CD4-positive, alpha-beta T cell treated with Interferon alpha-2 for 1 hour (primary cell): ENCODE measurements at regions not wholly inside any gene's neighbourhood (a gene's known extent, or its start where the extent isn't known, plus 50 kb on each side); places are given as distances from the start of the nearest gene placed in this dataset.
"Not testable (repeated sequence)": the region's sequence is repeated elsewhere in the genome, so short reads cannot be mapped to it uniquely, and the experiment has no call there.

ENCODE experiments used
- DNase-seq, 2 donors: peaks; one replicate each; pipeline ENCODE4 v3.0.0-alpha.2; 2020 to 2022

DNA sequence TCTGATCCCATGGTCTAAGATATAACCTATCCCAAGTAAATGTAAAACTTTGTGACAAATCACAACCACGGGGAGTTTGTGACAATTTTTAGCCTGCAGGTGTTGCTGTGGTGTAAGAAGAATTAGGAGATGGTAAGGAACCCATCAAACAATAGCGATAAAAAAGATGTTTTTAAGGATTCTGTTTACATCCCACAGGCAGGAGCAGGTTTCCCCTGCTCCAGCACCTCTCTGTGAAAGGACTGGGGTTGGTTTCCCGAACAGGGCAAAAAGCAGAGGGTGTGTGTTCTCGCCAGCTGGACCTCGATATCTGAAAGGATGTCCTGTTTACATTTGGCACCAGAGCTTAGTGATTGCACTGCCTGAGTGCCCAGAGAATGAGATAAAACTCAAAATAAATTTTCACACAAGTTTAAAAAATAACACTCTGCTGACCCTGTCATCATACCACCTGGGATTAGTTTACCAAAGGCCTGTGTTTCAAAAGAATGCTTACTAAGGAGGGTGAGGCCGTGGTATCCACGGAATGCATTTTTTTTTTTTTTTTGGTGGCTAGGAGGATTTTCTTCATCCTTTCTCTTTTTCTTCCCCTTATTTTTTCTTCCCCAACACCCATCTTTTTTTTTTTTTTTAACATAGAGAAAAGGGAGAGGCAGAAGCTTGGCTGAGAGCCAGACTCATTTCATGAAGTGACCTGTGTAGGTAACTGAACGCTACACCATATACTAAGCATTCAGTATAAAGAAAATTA, 151.8 kb upstream of the DPH6 start:
- DNase-seq: no peak

DNA sequence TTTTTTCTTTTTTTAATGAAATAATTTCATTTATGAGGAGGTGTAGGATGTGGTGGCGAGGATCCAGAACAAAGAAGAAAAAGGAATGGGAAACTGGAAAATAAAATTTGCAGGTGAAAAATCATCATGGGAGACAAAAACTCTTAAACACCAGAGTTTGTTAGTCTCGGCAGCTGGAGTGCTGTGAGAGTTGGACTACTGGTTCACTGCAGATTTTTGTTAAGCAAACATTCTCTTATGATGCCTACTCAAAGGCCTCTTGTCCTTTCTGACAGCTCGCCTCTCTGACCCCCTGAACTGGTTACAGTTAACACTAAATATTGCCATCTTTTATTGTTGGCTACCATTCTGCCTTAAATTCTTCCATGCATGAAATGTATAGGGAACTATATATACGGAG, 152.4 kb upstream of the DPH6 start:
- DNase-seq: no peak

DNA sequence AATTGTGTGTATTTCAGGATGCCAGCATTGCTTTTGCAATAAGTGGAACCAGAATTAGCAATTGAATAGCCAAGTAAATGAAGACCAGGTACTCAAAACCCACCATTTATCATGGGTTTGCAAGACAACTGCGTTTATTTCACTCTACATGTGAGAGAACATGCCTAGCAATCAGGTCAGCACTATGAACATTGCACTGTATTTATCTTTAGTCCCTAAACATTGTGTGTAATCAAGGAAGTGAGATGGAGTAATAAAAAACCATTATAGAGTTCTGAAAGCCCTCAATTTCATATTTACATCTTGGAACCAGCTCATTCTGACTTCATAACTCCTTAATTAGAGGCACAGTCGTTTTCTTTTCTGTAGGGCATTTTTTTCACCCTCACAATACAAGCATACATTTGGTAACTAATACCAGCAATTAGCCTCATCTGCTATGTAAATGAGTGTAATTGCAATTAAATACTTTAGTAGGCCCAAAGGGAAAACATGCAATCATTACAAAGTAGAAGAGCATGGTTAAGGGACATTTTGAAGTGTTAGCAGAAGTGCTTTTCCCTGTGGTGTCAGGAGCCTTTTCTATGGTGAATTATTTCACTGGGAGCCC, 153.1 kb upstream of the DPH6 start:
- no peak for DNase-seq

DNA sequence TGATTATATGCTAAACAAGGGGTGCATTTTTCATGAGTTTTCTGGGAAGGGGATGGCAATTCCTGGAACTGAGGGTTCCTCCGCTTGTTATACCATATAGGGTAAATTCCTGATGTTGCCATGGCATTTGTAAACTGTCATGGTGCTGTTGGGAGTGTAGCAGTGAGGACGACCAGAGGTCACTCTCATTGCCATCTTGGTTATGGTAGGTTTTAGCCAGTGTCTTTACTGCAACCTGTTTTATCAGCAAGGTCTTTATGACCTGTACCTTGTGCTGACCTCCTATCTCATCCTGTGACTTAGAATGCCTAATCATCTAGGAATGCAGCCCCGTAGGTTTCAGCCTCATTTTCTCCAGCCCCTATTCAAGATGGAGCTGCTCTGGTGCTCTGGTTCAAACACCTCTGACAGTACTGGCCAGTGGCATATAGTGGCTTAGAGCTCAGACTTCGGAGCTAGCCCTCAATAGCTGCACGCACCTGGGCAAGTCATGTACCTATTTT, 154.2 kb upstream of the DPH6 start:
- not testable (repeated sequence) for DNase-seq

DNA sequence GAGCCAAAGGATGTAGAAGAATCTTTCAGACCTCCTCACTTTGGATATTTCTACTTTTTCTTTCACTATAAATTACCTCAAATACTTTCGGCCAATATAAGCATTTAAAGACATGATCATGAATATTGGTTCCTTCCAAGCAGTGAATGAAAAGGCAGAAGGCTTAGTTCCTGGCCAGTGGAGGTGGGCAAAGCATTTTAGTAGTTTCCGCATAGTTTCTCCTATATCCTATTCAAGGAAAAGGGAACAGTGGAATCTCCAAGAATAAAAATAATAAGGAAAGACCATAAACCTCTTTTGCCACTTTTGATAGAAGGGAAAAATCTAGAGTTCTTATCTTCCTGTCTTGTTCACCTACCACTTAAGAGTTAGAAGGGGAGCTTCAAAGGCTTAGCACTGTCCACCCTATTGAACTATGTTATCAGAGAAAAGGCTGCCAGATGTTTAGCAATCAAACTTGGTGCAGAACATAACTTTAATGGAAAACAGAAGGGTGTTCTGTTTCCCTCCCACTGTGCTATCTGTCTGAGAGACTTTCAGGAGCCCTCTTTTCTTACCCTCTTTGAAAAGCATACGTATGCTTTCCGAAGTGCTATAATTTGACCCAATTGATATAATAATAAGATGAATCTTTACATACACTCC, 155.6 kb upstream of the DPH6 start:
- no peak for DNase-seq

DNA sequence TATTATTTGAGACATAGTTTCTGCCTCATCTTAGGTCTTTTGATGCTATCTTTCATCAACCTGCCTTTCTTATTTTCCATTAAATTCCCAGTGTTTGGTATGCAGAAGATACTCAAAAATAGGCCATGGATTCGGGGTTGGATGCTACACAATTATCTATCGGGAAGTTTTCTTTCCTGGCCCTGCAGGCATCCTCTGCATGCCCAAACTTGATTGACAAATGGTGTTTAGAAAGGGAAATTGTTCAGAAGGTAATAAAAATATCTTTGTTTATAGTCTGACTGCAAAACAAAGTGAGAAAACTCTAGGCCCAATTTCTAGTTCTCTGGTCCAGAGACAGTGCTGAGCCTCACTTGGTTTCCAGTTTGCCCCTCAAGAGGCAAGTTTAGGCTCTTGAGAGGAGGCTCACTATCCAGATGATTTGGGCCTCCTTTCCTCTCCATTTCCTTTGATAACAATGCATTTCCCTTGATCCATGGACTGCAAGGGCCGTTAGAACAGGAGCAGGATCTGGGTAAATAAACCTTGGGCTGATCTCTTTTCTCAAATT, 157.1 kb upstream of the DPH6 start:
- no peak for DNase-seq

DNA sequence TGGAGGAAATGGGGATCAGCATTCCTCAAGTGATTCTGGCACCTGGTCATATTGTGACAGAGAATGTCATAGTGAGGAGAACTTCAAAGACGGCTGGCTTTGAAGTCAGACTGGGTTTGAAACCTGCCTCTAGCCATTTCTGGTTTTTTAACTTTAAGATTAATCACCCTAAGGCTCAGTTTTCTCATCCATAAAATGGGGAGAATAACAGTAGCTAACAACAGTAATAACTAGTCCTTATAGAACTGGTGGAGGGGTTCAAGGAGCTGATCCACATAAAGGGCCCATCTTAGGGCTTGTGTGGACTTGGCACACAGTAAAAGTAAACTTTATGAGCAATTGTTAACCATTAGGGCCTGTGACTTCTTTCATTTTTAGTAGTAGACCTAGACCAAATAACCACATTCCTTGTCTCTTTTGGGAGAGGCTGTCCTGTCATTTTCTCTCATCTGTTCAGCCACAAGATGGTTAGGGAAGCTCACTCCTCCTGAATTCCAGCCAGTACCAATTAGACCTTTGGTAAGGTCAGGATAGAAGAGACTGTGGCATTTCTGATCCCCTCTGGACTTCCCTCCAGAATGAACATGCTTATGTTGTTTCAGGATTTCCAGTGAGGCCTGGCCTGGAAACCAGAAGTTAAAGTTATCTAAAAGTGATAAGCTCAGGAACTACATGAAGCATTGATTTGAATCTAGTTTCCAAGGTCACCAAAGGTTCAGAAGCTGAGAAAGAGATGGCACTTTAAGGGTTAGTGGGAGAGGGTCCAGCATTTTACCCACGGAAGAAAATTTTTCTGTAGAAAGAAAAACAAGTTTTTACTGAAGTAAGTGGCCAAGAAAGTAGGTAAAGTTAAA, 159.3 kb upstream of the DPH6 start:
- DNase-seq: no peak

DNA sequence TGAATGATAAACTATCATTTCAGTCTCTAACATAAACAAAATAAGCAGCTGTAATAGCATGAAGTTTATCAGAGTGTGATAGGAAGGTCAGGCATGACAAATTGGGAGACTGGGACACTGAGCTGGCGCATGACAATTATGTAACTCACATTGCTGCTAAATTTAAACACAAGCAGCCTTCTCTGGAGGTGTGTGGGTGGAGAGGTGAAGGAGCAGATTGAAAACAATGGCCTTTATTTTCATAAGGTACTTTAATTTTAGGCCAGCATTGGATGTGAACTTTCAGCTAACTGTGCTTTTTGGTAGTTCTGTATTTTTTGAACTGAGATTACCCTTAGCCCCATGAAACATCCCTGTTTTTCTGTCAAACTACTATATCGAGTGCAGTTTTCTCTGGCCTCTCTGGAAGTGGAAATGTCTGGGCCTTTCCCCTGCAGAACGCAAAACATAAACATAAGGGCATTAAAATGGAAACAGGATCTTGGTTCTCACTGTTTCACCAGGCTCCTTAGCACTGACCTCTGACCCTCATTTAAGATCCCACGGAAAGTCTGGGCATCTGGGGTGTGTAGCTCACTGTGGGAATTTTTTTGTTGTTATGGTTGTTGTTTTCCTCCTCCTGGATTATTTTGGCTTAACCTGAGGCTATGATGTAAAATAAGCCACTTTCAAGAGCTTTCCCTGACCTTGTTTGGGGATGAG, 160.1 kb upstream of the DPH6 start:
- no peak for DNase-seq

DNA sequence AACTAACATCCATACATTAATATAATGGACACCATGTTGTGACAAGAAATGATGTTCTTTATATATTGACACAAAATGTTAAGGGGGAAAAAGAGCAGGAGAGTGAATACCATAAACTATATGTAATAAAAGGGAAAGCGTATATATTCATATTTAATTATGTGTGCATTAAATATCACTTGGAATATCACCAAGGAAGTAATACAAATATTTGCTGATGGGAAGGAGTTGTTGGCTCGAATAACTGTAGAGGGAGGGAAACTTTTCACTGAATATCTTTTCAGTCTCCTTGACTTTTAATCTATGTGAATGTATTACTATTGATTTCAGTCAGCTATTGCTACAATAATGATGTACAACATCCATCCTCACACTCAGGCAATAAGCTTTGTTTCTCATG, 167.0 kb upstream of the DPH6 start:
- no peak for DNase-seq

DNA sequence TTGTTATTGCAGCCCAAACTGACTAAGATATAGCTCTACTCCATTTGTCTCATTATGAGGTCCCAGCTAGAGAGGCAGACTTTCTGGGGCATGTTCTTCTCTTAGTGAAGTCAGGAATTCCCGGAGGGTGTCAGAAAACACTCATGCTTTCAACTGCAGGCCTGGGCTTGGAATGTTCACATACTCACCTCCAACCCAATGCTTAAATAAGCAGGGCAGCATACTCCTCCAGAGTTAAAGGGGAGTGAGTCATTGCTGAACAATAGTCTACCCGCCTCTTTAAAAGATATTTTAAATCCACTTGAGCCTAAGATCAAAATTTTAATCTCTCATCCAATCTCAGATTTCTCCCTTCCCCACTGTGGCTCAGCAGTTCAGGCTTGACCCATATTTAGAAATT, 167.8 kb upstream of the DPH6 start:
- DNase-seq: no peak

DNA sequence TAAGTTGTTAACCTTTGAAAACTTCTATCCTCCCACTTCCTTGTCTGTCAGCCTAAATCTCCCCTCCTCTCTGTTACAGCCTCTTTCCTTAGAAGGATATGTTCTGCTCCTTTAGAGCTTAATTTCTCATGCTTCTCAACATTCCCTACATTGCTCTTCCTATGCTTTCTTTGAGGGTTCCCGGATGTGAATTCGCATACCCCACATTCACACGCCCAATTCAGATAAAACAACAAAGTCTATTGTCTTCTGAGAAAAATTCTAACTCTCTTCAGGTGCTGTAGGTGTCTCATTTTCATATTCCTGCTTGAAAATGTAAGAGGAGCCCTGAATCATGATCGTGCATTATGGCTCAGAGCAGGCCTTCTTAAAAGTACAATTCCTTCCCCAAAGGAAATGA, 171.8 kb upstream of the DPH6 start:
- no peak for DNase-seq

DNA sequence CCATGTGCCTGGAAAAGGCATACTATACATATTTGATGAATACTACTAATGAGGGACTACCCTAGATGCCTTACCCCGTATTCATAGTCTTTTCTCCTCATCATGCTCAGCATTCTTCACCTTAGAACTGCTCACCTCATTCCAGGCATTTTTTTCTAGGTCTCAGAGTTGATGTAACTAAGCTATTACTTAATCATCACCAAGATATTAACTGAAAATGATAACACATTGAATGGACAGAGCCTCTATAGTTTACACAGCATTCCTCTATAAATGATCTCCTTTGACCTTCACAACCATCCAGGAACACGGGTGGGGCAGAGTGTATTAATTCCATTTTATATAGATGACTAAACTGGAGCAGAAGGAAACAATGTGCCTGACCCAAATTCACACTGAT, 174.1 kb upstream of the DPH6 start:
- no peak for DNase-seq

DNA sequence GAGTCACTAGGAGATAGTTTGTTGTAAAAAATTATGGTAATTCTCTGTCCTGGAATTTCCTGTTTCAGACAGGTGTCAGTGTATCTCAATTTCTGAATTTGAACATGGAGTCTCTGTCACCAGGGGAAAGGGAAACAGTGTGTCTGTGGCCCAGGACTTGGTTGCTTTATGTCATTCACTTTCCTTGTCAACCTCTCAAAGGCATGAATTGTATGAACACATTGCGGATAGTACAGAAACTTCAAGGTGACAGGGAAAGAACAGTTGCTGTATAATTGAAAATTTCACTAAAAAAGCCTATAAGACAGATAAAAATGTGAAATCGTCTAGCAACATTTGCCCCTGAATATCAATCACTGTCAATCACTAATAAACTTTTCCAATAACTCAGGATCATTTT, 175.0 kb upstream of the DPH6 start:
- DNase-seq: no peak

DNA sequence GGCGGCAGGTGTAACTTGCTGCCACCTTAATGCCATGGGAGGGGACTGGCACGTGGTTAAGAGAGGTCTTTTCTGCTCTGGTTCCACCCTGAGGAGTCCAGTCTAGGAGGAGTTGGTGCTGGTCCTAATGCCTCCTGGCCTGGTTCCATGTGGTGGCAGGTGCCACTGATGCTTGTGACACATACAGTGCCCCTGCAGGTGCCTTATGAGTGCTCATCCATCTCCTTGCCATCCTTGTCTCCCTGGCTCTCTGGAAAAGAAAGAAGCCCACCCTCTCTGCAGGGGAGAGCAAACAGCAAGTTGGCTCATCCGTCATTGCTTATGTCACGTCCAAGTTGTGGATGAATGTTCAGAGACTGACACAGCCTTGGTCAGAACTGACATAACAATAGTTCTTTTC, 175.8 kb upstream of the DPH6 start:
- DNase-seq: no peak

DNA sequence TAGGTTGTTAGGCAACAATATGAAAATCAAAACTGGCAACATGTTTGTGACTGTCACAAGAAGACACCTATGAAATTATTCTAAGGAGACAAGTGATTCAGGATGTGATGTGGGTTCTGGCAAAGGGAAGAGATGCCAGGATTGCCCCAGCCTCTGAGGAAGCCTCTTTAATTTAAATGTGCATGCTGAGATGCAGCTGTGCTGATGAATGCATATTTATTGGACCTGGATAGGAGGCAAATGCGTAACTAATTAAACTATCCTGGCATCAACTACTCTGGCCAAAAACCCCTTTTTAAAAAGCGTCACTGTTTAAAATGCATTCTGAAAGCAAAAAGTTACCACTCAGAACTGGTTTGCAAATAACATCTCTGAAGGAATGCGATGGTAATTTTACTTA, 176.5 kb upstream of the DPH6 start:
- DNase-seq: no peak

DNA sequence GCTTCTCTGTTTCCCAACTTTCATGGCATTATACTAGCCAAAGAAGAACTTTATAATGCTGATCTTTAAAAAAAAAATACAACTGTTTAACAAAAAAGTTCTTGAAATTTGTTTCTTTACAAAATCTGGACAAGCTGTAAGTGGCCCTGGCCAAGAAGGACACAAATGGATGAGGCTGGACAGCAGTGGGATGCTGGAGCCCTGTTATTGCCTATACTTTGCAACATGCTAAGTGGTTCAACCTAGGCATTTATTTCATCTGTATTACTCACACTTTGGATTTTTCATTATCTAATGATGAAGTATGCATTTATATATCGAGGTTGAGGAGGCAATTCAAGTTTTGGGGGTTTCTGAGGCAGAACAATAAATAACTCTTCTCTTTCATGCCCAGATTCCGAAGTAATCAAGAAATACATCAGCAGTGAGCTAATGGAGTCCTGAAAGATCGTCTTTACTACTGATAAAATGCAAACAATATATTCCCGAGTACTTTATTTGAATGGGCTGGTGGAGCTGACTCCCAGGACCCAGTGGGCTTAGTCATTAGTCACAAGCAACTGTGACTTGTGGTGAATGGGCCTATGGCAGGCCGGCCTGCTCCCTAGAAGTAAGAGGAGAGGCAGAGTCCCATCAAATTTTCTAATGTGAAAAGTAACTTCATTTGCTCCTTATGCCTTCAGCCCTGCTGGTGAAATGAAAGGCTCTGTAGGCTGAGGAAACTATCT, 177.3 kb upstream of the DPH6 start:
- DNase-seq: no peak

DNA sequence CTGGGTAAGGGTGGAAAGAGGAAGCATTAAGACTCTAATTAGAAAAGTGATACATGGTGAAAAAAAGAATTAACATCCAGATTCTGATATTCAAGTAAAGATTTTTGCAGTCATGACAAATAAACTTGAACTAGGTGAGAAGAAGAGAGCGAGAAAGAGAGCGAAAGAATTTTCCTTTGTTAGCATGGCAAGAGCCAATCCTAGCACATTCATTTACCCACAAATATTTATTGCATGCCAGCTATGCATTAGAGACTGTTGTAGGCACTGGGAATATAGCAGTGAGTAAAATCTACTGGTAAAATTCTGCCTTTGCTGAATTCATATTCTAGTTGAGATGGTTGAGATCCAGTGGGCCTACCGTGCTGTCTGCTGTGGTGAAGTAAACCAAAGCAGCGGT, 177.9 kb upstream of the DPH6 start:
- DNase-seq: no peak

DNA sequence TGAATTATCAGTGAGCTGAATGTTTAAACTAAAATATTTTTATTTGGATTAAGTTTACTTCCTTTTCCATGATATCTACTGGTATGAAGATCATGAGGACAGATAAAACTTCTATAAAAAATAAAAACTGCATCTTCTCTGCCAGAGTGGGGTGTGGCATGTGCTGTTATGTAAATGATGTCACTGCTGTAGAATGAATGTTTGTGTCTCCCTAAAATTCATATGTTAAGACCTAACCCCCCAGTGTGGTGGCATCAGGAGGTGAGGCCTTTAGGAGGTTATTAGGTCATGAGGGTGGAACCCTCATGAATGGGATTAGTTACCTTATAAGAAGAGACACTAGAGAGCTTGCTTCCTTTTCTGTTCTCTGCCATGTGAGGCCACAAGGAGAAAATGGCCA, 178.7 kb upstream of the DPH6 start:
- no peak for DNase-seq

DNA sequence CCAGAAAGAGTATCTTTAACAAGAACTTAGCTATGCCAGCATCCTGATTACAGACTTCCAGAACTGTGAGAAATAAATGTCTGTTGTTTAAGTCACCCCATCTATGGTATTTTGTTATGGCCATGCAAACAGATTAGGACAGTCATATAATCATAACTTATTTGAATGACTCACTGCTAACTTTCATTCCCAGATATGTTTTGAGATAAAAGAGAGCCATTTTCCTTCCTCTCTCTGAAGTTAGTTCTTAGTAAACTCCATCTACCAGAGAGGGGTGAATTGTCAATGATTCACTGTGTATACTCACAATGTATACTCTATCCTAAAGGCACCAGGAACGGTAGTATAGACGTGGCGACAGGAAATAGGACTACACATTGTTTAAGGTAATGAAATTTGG, 179.4 kb upstream of the DPH6 start:
- no peak for DNase-seq

DNA sequence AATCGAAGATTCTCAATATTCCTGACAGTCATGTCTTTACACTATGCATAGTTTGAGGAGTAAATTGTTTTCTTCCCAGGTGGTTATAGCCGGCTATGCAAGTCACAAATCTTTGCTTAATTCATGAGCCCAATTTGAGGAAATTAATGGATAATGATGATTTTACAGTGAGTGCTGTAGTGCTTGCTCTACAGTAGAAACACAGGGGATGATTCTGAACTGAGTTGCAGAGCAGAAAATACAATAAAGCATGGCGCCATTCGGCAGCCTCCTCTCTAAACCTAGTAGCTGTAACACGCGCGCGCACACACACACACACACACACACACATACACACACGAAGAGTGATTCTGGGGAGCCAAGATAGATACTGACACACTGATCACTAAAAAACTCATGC, 181.7 kb upstream of the DPH6 start:
- no peak for DNase-seq

DNA sequence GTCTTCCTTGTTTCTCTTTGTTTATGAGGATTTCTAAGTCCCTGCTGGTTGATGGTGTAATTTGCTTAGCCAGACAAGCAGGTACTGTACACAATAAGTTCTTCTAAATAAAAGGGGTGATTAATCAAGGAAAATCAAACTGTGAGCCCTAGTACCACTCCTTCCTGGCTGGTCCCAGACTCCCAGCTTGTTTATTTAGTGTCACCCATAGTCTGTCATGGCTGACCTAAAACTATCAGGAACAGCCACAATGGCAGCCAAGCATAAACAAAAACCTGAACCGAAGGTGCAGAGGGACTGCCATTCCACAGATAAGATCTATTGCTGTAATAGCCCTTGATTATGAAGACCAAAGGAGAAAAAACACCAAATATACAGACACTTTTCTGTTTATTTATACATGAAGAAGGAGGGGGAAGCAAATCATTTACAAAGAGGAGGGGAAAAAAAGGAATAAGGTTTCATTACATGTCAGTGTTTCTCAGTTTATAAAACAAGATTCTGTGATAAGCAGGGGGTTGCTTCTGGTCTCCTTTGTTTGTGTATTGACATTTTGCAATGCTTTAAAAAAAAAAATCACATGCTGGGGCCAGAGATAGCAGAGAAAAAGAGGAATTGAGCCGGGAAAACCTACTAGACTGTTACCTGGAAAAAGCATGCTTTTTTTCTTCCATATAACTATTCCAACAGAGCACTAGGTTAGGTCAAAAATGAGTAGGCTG, 182.4 kb upstream of the DPH6 start:
- DNase-seq: no peak
